Liver (tissue), 8 donors: ENCODE measurements at regions not wholly inside any gene's neighbourhood (a gene's known extent, or its start where the extent isn't known, plus 50 kb on each side); places are given as distances from the start of the nearest gene placed in this dataset.

Experiments used
- DNase-seq: peaks from one replicate; pipeline ENCODE4 v3.0.0-alpha.2; 2017; ENCODE audit warnings: low spot score
- H3K27ac ChIP-seq, 2 donors: one replicate each; pipeline ENCODE4 v1.7.0; 2013; ENCODE audit warnings: inconsistent platforms in 2 of 2, low read length in 2 of 2, control low read depth in 1 of 2, low read depth in 1 of 2, mild to moderate bottlenecking in 1 of 2
- H3K27me3 ChIP-seq, 4 donors: one replicate each; pipeline versions ENCODE4 v1.6.1 to v1.7.0; 2013; ENCODE audit warnings: low read length in 3 of 4, inconsistent platforms in 1 of 4, mild to moderate bottlenecking in 1 of 4, moderate library complexity in 1 of 4; ENCODE audit not compliant: control insufficient read depth in 4 of 4, insufficient read depth in 4 of 4
- H3K36me3 ChIP-seq, 4 donors: one replicate each; pipeline versions ENCODE4 v1.6.1 to v1.7.0; 2013; ENCODE audit warnings: low read length in 3 of 4, mild to moderate bottlenecking in 3 of 4, low read depth in 1 of 4, moderate library complexity in 1 of 4; ENCODE audit not compliant: control insufficient read depth in 4 of 4, insufficient read depth in 3 of 4
- H3K4me1 ChIP-seq, 4 donors: one replicate each; pipeline versions ENCODE4 v1.6.1 to v1.7.0; 2013; ENCODE audit warnings: low read length in 3 of 4, mild to moderate bottlenecking in 3 of 4, moderate library complexity in 1 of 4; ENCODE audit not compliant: control insufficient read depth in 4 of 4, insufficient read depth in 4 of 4
- H3K4me3 ChIP-seq, 3 donors: one replicate each; pipeline versions ENCODE4 v1.6.1 to v1.7.0; 2013; ENCODE audit warnings: low read length in 3 of 3, control low read depth in 1 of 3, low read depth in 1 of 3, mild to moderate bottlenecking in 1 of 3
- H3K9ac ChIP-seq, 2 donors: one replicate each; pipeline ENCODE4 v1.7.0; 2013; ENCODE audit warnings: low read length in 2 of 2, mild to moderate bottlenecking in 2 of 2, moderate library complexity in 2 of 2, control low read depth in 1 of 2, low read depth in 1 of 2
- H3K9me3 ChIP-seq, 4 donors: one replicate each; pipeline versions ENCODE4 v1.6.1 to v1.7.0; 2013; ENCODE audit warnings: low read length in 3 of 4; ENCODE audit not compliant: control insufficient read depth in 4 of 4
- ATF3 ChIP-seq: IDR thresholded peaks from 2 replicates; pipeline ENCODE4 v1.6.1; 2016; ENCODE audit warnings: antibody characterized with exemption
- CTCF ChIP-seq: fragments of 150-350 bp; IDR thresholded peaks from 2 replicates; pipeline ENCODE4 v1.5.1; 2017; ENCODE audit warnings: improper control_type of control experiment, low read depth, low read length; ENCODE audit not compliant: missing input control
- EGR1 ChIP-seq, 2 donors: IDR thresholded peaks; 2 replicates each; pipeline ENCODE4 v1.6.1; 2016 to 2018; ENCODE audit warnings: antibody characterized with exemption in 2 of 2, low read depth in 2 of 2
- FOXA2 ChIP-seq: IDR thresholded peaks from 2 replicates; pipeline ENCODE4 v1.6.1; 2016; ENCODE audit warnings: antibody characterized with exemption
- GABPA ChIP-seq, 2 donors: IDR thresholded peaks in 1 of 2; conservative IDR thresholded peaks in 1 of 2; 2 replicates each; pipeline ENCODE4 v1.6.1; 2016; ENCODE audit warnings: antibody characterized with exemption in 2 of 2, mild to moderate bottlenecking in 1 of 2, moderate library complexity in 1 of 2
- HNF4A ChIP-seq, 2 donors: conservative IDR thresholded peaks; 2 replicates each; pipeline ENCODE4 v1.6.1; 2016; ENCODE audit warnings: antibody characterized with exemption in 2 of 2, mild to moderate bottlenecking in 2 of 2
- JUND ChIP-seq, 2 donors: IDR thresholded peaks; 2 replicates each; pipeline ENCODE4 v1.6.1; 2016; ENCODE audit warnings: antibody characterized with exemption in 2 of 2
- NR2F2 ChIP-seq: IDR thresholded peaks from 2 replicates; pipeline ENCODE4 v1.6.1; 2016; ENCODE audit warnings: antibody characterized with exemption
- RXRA ChIP-seq, 2 donors: IDR thresholded peaks; 2 replicates each; pipeline ENCODE4 v1.6.1; 2017 to 2018; ENCODE audit warnings: antibody characterized with exemption in 2 of 2, mild to moderate bottlenecking in 1 of 2
- TAF1 ChIP-seq: conservative IDR thresholded peaks from 2 replicates; pipeline ENCODE4 v1.6.1; 2016; ENCODE audit warnings: antibody characterized with exemption, mild to moderate bottlenecking
- YY1 ChIP-seq: IDR thresholded peaks from 2 replicates; pipeline ENCODE4 v1.6.1; 2016; ENCODE audit warnings: antibody characterized with exemption, mild to moderate bottlenecking
- ZBTB33 ChIP-seq: IDR thresholded peaks from 2 replicates; pipeline ENCODE4 v1.6.1; 2016; ENCODE audit warnings: antibody characterized with exemption
- WGBS: extraction: QIAGEN DNeasy Blood & Tissue Kit; methylation state at CpG from one replicate; pipeline ENCODE4 v1.1.7; 2013; 5-methylcytosine and 5-hydroxymethylcytosine counted together
- TF ChIP-seq, protein P1 (sequence below): IDR thresholded peaks from 2 replicates; pipeline ENCODE4 v1.6.1; 2016; ENCODE audit warnings: antibody characterized with exemption
- TF ChIP-seq, protein P2 (sequence below): IDR thresholded peaks from 2 replicates; pipeline ENCODE4 v1.6.1; 2016; ENCODE audit warnings: antibody characterized with exemption, mild to moderate bottlenecking
- donor health status: healthy.
- donor health status: healthy.
- donor health status: healthy.
- donor health status: healthy.
- donor health status: healthy.

- Histone ChIP-seq H3K9me3 (no peaks in the 10 kb centered on the region), H3K4me1 (peaks cover 0 to 18% (median 6%) of the 10 kb centered on the region in 4 donors), H3K36me3 (no peaks in the 10 kb centered on the region), H3K27ac (no peak overlapping the region), H3K27me3 (no peaks in the 10 kb centered on the region), H3K4me3 (no peak overlapping the region), H3K9ac (no peak overlapping the region)
- TF ChIP-seq ZBTB33 (no peak), CTCF (no peak)
- DNase-seq: no peak
- 92% methylated on average over 2 of the region's 2 CpGs for WGBS
Measured at GRCh38 chr15:101547737-101548136, 58.2 kb upstream of the PCSK6 start.

DNA sequence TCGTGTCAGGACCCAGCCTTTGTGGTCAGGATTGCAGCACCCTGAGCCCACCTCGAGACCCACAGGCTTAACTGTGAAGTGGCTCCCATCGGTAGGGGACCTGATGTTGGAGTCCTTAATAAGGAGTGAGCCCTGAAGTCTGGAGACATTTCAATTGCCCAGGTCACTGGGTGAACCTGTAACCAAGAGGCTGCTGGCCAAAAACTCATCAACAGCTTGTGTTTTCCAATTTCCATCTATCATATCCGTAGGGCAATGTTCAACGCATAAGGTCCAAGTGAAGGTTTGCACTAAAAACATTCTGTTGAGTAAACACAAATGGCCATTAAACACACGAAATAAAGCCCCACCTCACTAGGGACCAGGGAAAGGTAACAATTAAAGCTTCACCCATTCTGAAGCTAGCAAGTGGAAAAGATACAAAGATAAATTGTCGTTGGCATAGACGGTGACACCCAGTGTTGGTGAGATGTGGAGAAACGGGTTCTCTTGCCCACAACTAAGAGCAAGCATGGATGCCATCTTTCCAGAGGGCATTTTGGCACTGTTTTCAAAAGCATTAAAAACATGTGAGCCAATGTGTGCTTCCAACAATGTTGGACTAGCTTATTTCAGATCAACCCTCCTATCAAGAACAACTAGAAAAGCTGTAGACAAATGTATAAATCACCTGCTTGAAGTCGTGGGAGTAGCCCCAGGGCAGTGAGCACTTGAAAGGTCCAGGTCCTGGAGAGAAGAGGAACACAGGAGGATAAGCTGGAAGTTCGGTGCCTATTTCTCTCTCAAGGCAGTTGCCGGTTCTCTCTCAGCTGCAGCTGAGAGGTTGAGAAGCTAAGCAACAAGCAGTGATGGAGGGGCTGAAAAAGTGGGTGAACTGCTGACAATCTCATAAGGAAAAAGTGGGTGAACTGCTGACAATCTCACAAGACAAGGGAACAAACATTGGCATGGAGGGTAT lies 56.3 kb upstream of the PCSK6 start:
- 63% methylated on average over 12 of the region's 12 CpGs for WGBS
- H3K4me3 ChIP-seq: no peak overlapping the region
- DNase-seq: no peak
- no peak overlapping the region for H3K27ac ChIP-seq
- no peak overlapping the region for H3K9ac ChIP-seq
- peaks cover 0 to 18% (median 6%) of the 10 kb centered on the region in 4 donors for H3K4me1 ChIP-seq
- no peaks in the 10 kb centered on the region for H3K27me3 ChIP-seq
- no peaks in the 10 kb centered on the region for H3K9me3 ChIP-seq
- TF ChIP-seq RXRA (IDR thresholded peaks at IDR 0.05) (no peak), TAF1 (no peak), EGR1 (IDR thresholded peaks at IDR 0.05; ENCODE audit: low read depth in 2 of 2) (no peak), JUND (IDR thresholded peaks at IDR 0.05) (no peak), ATF3 (no peak), NR2F2 (no peak), FOXA2 (no peak), ZBTB33 (no peak), YY1 (no peak), HNF4A (conservative IDR thresholded peaks at IDR 0.05) (no peak), GABPA (IDR thresholded peaks at IDR 0.05 in 1 of 2, conservative IDR thresholded peaks at IDR 0.05 in 1 of 2) (no peak)
- TF ChIP-seq, protein P1, sequence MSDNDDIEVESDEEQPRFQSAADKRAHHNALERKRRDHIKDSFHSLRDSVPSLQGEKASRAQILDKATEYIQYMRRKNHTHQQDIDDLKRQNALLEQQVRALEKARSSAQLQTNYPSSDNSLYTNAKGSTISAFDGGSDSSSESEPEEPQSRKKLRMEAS: no peak
- TF ChIP-seq, protein P2, sequence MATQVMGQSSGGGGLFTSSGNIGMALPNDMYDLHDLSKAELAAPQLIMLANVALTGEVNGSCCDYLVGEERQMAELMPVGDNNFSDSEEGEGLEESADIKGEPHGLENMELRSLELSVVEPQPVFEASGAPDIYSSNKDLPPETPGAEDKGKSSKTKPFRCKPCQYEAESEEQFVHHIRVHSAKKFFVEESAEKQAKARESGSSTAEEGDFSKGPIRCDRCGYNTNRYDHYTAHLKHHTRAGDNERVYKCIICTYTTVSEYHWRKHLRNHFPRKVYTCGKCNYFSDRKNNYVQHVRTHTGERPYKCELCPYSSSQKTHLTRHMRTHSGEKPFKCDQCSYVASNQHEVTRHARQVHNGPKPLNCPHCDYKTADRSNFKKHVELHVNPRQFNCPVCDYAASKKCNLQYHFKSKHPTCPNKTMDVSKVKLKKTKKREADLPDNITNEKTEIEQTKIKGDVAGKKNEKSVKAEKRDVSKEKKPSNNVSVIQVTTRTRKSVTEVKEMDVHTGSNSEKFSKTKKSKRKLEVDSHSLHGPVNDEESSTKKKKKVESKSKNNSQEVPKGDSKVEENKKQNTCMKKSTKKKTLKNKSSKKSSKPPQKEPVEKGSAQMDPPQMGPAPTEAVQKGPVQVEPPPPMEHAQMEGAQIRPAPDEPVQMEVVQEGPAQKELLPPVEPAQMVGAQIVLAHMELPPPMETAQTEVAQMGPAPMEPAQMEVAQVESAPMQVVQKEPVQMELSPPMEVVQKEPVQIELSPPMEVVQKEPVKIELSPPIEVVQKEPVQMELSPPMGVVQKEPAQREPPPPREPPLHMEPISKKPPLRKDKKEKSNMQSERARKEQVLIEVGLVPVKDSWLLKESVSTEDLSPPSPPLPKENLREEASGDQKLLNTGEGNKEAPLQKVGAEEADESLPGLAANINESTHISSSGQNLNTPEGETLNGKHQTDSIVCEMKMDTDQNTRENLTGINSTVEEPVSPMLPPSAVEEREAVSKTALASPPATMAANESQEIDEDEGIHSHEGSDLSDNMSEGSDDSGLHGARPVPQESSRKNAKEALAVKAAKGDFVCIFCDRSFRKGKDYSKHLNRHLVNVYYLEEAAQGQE: no peak
- H3K36me3 ChIP-seq: no peaks in the 10 kb centered on the region
